Fibroblast of the conjunctiva (primary cell): ENCODE measurements at regions not wholly inside any gene's neighbourhood (a gene's known extent, or its start where the extent isn't known, plus 50 kb on each side); places are given as distances from the start of the nearest gene placed in this dataset.
"Not testable (repeated sequence)": the region's sequence is repeated elsewhere in the genome, so short reads cannot be mapped to it uniquely, and the experiment has no call there.

Source experiments
- DNase-seq: peaks from one replicate; pipeline ENCODE4 v3.0.0-alpha.2; 2010; ENCODE audit warnings: low read depth

GRCh38 chr11:86147004-86147403 is 78.1 kb upstream of the PICALM start:
- DNase-seq: no peak

- no peak for DNase-seq
Observed at GRCh38 chr11:86145439-86146156, 76.7 kb upstream of the PICALM start.

- DNase-seq: no peak
Observed at GRCh38 chr11:86144846-86145245, 76.0 kb upstream of the PICALM start.

- DNase-seq: not testable (repeated sequence)
Observed at GRCh38 chr11:86144087-86144486, 75.2 kb upstream of the PICALM start.

GRCh38 chr11:86143087-86144030 is 74.5 kb upstream of the PICALM start:
- no peak for DNase-seq

- no peak for DNase-seq
Observed at GRCh38 chr11:86142170-86142569, 73.3 kb upstream of the PICALM start.

- no peak for DNase-seq
Observed at GRCh38 chr11:86141727-86142126, 72.8 kb upstream of the PICALM start.

GRCh38 chr11:86140334-86140990 is 71.6 kb upstream of the PICALM start:
- no peak for DNase-seq

- no peak for DNase-seq
Observed at GRCh38 chr11:86138958-86139357, 70.1 kb upstream of the PICALM start.

GRCh38 chr11:86136538-86136937 is 67.7 kb upstream of the PICALM start:
- no peak for DNase-seq

GRCh38 chr11:86135319-86135714 is 66.4 kb upstream of the PICALM start:
- DNase-seq: no peak

- no peak for DNase-seq
Observed at GRCh38 chr11:86134580-86135318, 65.9 kb upstream of the PICALM start.

- DNase-seq: no peak
Observed at GRCh38 chr11:86132667-86133249, 63.9 kb upstream of the PICALM start.

GRCh38 chr11:86129740-86130540 is 61.1 kb upstream of the PICALM start:
- DNase-seq: no peak

- no peak for DNase-seq
Observed at GRCh38 chr11:86128914-86129313, 60.0 kb upstream of the PICALM start.

- DNase-seq: no peak
Observed at GRCh38 chr11:86126862-86127261, 58.0 kb upstream of the PICALM start.

GRCh38 chr11:86124251-86125233 is 55.7 kb upstream of the PICALM start:
- no peak for DNase-seq

GRCh38 chr11:86122773-86123172 is 53.9 kb upstream of the PICALM start:
- no peak for DNase-seq

- no peak for DNase-seq
Observed at GRCh38 chr11:86120807-86121206, 51.9 kb upstream of the PICALM start.

GRCh38 chr11:86119906-86120305 is 51.0 kb upstream of the PICALM start:
- DNase-seq: no peak
